ENCODE measurements at regions not wholly inside any gene's neighbourhood (a gene's known extent, or its start where the extent isn't known, plus 50 kb on each side); places are given as distances from the start of the nearest gene placed in this dataset.

- DNase-seq, result no peak
- H3K4me3 Mint-ChIP-seq, result no peak overlapping the region
- ATAC-seq (ENCODE audit: low read depth), result no peak
- ChIA-PET POLR2A (no interaction called here), CTCF (no interaction called here)
- no peaks in the 10 kb centered on the region for H3K27me3 Mint-ChIP-seq
- H3K36me3 Mint-ChIP-seq (ENCODE audit: low read depth), result no peaks in the 10 kb centered on the region
- H3K9me3 Mint-ChIP-seq, result no peaks in the 10 kb centered on the region
- no peaks in the 10 kb centered on the region for H3K4me1 Mint-ChIP-seq
- intact Hi-C loops (cut with micrococcal nuclease), result no loop called here
- no peak for TF ChIP-seq CTCF (IDR thresholded peaks at IDR 0.05)
- no peak overlapping the region for H3K27ac Mint-ChIP-seq
Measured at GRCh38 chr12:75713434-75713833, 202.0 kb upstream of the KRR1 start.

GRCh38 chr12:75712223-75712622 lies 200.8 kb upstream of the KRR1 start:
- intact Hi-C loops (cut with micrococcal nuclease), result no loop called here
- POLR2A ChIA-PET, result no interaction called here
- Mint-ChIP-seq H3K27me3 (no peaks in the 10 kb centered on the region), H3K9me3 (no peaks in the 10 kb centered on the region), H3K27ac (no peak overlapping the region), H3K36me3 (ENCODE audit: low read depth) (no peaks in the 10 kb centered on the region), H3K4me3 (no peak overlapping the region), H3K4me1 (no peaks in the 10 kb centered on the region)
- TF ChIP-seq CTCF (IDR thresholded peaks at IDR 0.05), result no peak
- CTCF ChIA-PET, result no interaction called here
- no peak for ATAC-seq (ENCODE audit: low read depth)
- DNase-seq, result no peak

- CTCF ChIA-PET, result no interaction called here
- POLR2A ChIA-PET, result no interaction called here
- intact Hi-C loops (cut with micrococcal nuclease), result no loop called here
- H3K27ac Mint-ChIP-seq, result no peak overlapping the region
- no peak for ATAC-seq (ENCODE audit: low read depth)
- H3K27me3 Mint-ChIP-seq, result no peaks in the 10 kb centered on the region
- H3K9me3 Mint-ChIP-seq, result no peaks in the 10 kb centered on the region
- no peak for DNase-seq
- no peaks in the 10 kb centered on the region for H3K36me3 Mint-ChIP-seq (ENCODE audit: low read depth)
- peaks cover 5% of the 10 kb centered on the region for H3K4me1 Mint-ChIP-seq
- no peak for TF ChIP-seq CTCF (IDR thresholded peaks at IDR 0.05)
- H3K4me3 Mint-ChIP-seq, result no peak overlapping the region
Measured at GRCh38 chr12:75711271-75711670, 199.9 kb upstream of the KRR1 start.

- no peak for TF ChIP-seq CTCF (IDR thresholded peaks at IDR 0.05)
- Mint-ChIP-seq H3K27me3 (no peaks in the 10 kb centered on the region), H3K9me3 (no peaks in the 10 kb centered on the region), H3K36me3 (ENCODE audit: low read depth) (no peaks in the 10 kb centered on the region), H3K4me3 (no peak overlapping the region), H3K4me1 (peaks cover 5% of the 10 kb centered on the region), H3K27ac (no peak overlapping the region)
- intact Hi-C loops (cut with micrococcal nuclease), result no loop called here
- DNase-seq (no peak), ATAC-seq (ENCODE audit: low read depth) (no peak)
- CTCF ChIA-PET, result no interaction called here
- POLR2A ChIA-PET, result no interaction called here
Measured at GRCh38 chr12:75710361-75711069, 199.1 kb upstream of the KRR1 start.

- intact Hi-C loops (cut with micrococcal nuclease), result loop anchor here (10.0 kb wide), 1 partner anchor 325 kb away; the partner anchor contains the start of gene PHLDA1
- no peak for DNase-seq
- no peaks in the 10 kb centered on the region for H3K36me3 Mint-ChIP-seq (ENCODE audit: low read depth)
- ChIA-PET CTCF (no interaction called here), POLR2A (no interaction called here)
- H3K27me3 Mint-ChIP-seq, result no peaks in the 10 kb centered on the region
- TF ChIP-seq CTCF (IDR thresholded peaks at IDR 0.05), result no peak
- no peak for ATAC-seq (ENCODE audit: low read depth)
- no peak overlapping the region for H3K4me3 Mint-ChIP-seq
- peaks cover 5% of the 10 kb centered on the region for H3K4me1 Mint-ChIP-seq
- no peak overlapping the region for H3K27ac Mint-ChIP-seq
- H3K9me3 Mint-ChIP-seq, result no peaks in the 10 kb centered on the region
Measured at GRCh38 chr12:75709503-75709902, 198.1 kb upstream of the KRR1 start.
